ENCODE measurements at regions not wholly inside any gene's neighbourhood (a gene's known extent, or its start where the extent isn't known, plus 50 kb on each side); places are given as distances from the start of the nearest gene placed in this dataset.

GRCh38 chr13:46486270-46486669 lies 66.7 kb upstream of the LRCH1 start:
- H3K9ac ChIP-seq (ENCODE audit: low read depth in 1 of 2, low read length in 2 of 2) = no peak overlapping the region
- no peak overlapping the region for H3K27ac ChIP-seq (ENCODE audit: low read depth in 1 of 2, low read length in 2 of 2)
- no peak for TF ChIP-seq SP1 (IDR thresholded peaks at IDR 0.05)
- TF ChIP-seq JUND (IDR thresholded peaks at IDR 0.05) = no peak
- no peak for TF ChIP-seq GABPA (IDR thresholded peaks at IDR 0.05 in 1 of 2, conservative IDR thresholded peaks at IDR 0.05 in 1 of 2)
- peaks cover 0 to 6% (median 3%) of the 10 kb centered on the region in 4 donors for H3K9me3 ChIP-seq (ENCODE audit: control insufficient read depth in 4 of 4, low read length in 3 of 4)
- no peak overlapping the region for H3K4me3 ChIP-seq (ENCODE audit: low read depth in 1 of 3, low read length in 3 of 3)
- 71% methylated on average over 6 of the region's 6 CpGs for WGBS
- no peaks in the 10 kb centered on the region for H3K4me1 ChIP-seq (ENCODE audit: control insufficient read depth in 4 of 4, insufficient read depth in 4 of 4, low read length in 3 of 4)
- peaks cover 0 to 1% (median 0%) of the 10 kb centered on the region in 4 donors for H3K27me3 ChIP-seq (ENCODE audit: control insufficient read depth in 4 of 4, insufficient read depth in 4 of 4, low read length in 3 of 4)
- H3K36me3 ChIP-seq (ENCODE audit: control insufficient read depth in 4 of 4, insufficient read depth in 3 of 4, low read depth in 1 of 4, low read length in 3 of 4) = no peaks in the 10 kb centered on the region
- DNase-seq (ENCODE audit: low spot score) = no peak

DNA sequence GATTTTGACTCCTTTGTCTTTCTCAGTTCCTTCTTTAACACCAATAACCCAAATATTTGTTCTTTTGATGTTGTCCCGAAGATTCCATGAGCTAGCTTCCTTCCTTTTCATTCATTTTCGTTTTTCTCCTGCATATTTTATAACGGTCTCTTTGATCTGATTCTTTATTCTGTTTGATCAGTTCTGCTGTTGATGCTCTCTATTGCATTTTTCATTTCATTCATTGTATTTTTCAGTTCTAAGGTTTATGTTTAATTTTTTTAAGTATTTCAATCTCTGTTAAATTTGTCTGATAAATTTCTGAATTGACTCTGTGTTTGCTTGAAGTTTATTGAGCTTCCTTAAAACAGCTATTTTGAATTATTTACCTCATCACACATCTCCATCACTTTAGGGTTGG lies 68.4 kb upstream of the LRCH1 start:
- Histone ChIP-seq H3K9me3 (ENCODE audit: control insufficient read depth in 4 of 4, low read length in 3 of 4) (peaks cover 0 to 6% (median 3%) of the 10 kb centered on the region in 4 donors), H3K36me3 (ENCODE audit: control insufficient read depth in 4 of 4, insufficient read depth in 3 of 4, low read depth in 1 of 4, low read length in 3 of 4) (no peaks in the 10 kb centered on the region), H3K4me1 (ENCODE audit: control insufficient read depth in 4 of 4, insufficient read depth in 4 of 4, low read length in 3 of 4) (no peaks in the 10 kb centered on the region), H3K27ac (ENCODE audit: low read depth in 1 of 2, low read length in 2 of 2) (no peak overlapping the region), H3K27me3 (ENCODE audit: control insufficient read depth in 4 of 4, insufficient read depth in 4 of 4, low read length in 3 of 4) (peaks cover 0 to 3% (median 0%) of the 10 kb centered on the region in 4 donors), H3K4me3 (ENCODE audit: low read depth in 1 of 3, low read length in 3 of 3) (no peak overlapping the region), H3K9ac (ENCODE audit: low read depth in 1 of 2, low read length in 2 of 2) (no peak overlapping the region)
- no peak for TF ChIP-seq EGR1 (IDR thresholded peaks at IDR 0.05; ENCODE audit: low read depth in 2 of 2)
- TF ChIP-seq, protein P1, sequence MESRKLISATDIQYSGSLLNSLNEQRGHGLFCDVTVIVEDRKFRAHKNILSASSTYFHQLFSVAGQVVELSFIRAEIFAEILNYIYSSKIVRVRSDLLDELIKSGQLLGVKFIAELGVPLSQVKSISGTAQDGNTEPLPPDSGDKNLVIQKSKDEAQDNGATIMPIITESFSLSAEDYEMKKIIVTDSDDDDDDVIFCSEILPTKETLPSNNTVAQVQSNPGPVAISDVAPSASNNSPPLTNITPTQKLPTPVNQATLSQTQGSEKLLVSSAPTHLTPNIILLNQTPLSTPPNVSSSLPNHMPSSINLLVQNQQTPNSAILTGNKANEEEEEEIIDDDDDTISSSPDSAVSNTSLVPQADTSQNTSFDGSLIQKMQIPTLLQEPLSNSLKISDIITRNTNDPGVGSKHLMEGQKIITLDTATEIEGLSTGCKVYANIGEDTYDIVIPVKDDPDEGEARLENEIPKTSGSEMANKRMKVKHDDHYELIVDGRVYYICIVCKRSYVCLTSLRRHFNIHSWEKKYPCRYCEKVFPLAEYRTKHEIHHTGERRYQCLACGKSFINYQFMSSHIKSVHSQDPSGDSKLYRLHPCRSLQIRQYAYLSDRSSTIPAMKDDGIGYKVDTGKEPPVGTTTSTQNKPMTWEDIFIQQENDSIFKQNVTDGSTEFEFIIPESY (IDR thresholded peaks at IDR 0.05) = no peak
- no peak for TF ChIP-seq FOXA1 (IDR thresholded peaks at IDR 0.05)
- no peak for TF ChIP-seq FOXA2 (IDR thresholded peaks at IDR 0.05)
- no peak for TF ChIP-seq RAD21 (IDR thresholded peaks at IDR 0.05)
- no peak for TF ChIP-seq CTCF (IDR thresholded peaks at IDR 0.05; ENCODE audit: low read depth, low read length, missing input control)
- no peak for TF ChIP-seq SP1 (IDR thresholded peaks at IDR 0.05)
- no peak for TF ChIP-seq JUND (IDR thresholded peaks at IDR 0.05)
- no peak for TF ChIP-seq TAF1 (conservative IDR thresholded peaks at IDR 0.05)
- TF ChIP-seq HNF4G (IDR thresholded peaks at IDR 0.05) = no peak
- no peak for TF ChIP-seq HNF4A (conservative IDR thresholded peaks at IDR 0.05)
- TF ChIP-seq RXRA (IDR thresholded peaks at IDR 0.05) = no peak
- TF ChIP-seq, protein P2, sequence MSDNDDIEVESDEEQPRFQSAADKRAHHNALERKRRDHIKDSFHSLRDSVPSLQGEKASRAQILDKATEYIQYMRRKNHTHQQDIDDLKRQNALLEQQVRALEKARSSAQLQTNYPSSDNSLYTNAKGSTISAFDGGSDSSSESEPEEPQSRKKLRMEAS (IDR thresholded peaks at IDR 0.05) = no peak
- TF ChIP-seq NR2F2 (IDR thresholded peaks at IDR 0.05) = no peak
- TF ChIP-seq, protein P3, sequence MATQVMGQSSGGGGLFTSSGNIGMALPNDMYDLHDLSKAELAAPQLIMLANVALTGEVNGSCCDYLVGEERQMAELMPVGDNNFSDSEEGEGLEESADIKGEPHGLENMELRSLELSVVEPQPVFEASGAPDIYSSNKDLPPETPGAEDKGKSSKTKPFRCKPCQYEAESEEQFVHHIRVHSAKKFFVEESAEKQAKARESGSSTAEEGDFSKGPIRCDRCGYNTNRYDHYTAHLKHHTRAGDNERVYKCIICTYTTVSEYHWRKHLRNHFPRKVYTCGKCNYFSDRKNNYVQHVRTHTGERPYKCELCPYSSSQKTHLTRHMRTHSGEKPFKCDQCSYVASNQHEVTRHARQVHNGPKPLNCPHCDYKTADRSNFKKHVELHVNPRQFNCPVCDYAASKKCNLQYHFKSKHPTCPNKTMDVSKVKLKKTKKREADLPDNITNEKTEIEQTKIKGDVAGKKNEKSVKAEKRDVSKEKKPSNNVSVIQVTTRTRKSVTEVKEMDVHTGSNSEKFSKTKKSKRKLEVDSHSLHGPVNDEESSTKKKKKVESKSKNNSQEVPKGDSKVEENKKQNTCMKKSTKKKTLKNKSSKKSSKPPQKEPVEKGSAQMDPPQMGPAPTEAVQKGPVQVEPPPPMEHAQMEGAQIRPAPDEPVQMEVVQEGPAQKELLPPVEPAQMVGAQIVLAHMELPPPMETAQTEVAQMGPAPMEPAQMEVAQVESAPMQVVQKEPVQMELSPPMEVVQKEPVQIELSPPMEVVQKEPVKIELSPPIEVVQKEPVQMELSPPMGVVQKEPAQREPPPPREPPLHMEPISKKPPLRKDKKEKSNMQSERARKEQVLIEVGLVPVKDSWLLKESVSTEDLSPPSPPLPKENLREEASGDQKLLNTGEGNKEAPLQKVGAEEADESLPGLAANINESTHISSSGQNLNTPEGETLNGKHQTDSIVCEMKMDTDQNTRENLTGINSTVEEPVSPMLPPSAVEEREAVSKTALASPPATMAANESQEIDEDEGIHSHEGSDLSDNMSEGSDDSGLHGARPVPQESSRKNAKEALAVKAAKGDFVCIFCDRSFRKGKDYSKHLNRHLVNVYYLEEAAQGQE (IDR thresholded peaks at IDR 0.05) = no peak
- 71% methylated on average over 3 of the region's 3 CpGs for WGBS
- DNase-seq (ENCODE audit: low spot score) = no peak
